ENCODE measurements at regions not wholly inside any gene's neighbourhood (a gene's known extent, or its start where the extent isn't known, plus 50 kb on each side); places are given as distances from the start of the nearest gene placed in this dataset.

DNA sequence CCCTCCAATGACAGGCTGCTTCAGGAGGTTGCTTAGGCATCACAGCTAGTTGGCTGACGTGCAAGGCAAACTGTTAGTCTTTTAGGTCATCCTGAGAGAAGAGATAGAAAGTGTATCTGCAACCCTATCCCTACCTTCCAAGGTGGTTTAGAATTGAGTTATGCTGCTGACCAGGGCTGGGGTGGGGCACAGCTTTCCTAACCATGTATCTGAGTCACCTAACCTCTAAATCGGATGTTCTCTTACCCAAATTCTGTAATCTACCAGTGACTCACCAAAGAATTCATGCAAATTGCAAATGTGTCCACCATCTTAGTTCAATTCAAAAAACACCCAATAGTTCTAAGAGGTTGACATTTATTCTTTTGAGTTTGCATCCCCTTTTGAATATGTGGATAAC, 107.2 kb upstream of the DYNLRB2 start:
- H3K27ac ChIP-seq, result no peak overlapping the region
- TF ChIP-seq, protein P1, sequence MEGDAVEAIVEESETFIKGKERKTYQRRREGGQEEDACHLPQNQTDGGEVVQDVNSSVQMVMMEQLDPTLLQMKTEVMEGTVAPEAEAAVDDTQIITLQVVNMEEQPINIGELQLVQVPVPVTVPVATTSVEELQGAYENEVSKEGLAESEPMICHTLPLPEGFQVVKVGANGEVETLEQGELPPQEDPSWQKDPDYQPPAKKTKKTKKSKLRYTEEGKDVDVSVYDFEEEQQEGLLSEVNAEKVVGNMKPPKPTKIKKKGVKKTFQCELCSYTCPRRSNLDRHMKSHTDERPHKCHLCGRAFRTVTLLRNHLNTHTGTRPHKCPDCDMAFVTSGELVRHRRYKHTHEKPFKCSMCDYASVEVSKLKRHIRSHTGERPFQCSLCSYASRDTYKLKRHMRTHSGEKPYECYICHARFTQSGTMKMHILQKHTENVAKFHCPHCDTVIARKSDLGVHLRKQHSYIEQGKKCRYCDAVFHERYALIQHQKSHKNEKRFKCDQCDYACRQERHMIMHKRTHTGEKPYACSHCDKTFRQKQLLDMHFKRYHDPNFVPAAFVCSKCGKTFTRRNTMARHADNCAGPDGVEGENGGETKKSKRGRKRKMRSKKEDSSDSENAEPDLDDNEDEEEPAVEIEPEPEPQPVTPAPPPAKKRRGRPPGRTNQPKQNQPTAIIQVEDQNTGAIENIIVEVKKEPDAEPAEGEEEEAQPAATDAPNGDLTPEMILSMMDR (conservative IDR thresholded peaks at IDR 0.05), result no peak

DNA sequence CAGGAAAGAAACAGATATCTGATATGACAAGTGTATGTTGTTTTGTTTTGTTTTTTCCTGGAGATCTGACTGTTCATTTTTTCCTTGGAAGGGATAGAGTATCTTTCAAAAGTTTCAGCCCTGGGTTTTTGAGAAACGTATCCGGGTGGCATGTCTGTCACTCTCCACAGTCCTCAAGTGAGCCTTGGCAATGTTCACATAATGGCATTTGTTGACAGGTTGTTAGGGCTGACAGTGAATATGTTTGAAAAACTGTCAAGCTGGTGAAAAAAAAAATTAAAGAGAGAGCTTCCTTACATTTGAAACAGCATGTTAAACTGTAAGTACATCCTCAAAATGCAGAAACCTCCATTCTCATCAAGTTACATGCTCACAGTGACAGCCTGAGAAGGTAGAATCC, 113.0 kb upstream of the DYNLRB2 start:
- H3K27ac ChIP-seq, result no peak overlapping the region
- TF ChIP-seq, protein P1 (conservative IDR thresholded peaks at IDR 0.05), result no peak

- no peak overlapping the region for H3K27ac ChIP-seq
- TF ChIP-seq, protein P1 (conservative IDR thresholded peaks at IDR 0.05), result no peak
Observed at GRCh38 chr16:80418517-80419355, 122.1 kb upstream of the DYNLRB2 start.

DNA sequence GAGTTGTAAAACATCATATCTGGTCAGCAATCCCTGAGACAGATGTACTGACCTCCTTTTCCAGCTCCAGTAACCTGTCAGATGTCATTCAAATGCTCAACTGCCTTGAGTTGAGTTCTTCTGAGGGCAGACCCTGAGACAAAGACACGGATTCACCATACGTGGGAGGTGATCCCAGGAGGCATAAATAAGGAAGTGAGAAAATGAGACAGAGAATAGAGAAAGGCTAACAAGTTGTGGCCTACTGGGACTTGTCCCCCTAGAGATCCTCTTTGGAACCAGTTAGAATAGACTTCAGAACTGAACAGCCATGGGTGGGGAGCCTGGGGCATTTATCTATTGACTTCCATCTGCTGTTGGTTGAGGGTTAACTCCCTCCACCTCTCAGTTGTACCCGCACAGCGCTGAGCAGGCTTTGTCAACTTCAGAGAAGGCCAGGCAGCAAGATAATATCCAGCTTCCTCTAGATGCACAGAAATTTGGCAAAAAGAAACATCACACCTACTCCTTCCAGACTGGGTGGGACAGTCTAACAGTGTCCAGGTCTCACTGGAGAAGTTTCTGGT, 123.0 kb upstream of the DYNLRB2 start:
- TF ChIP-seq, protein P1 (conservative IDR thresholded peaks at IDR 0.05), result no peak
- no peak overlapping the region for H3K27ac ChIP-seq

GRCh38 chr16:80408014-80408413, 132.8 kb upstream of the DYNLRB2 start:
- TF ChIP-seq, protein P1 (conservative IDR thresholded peaks at IDR 0.05), result no peak
- H3K27ac ChIP-seq, result no peak overlapping the region

- no peak overlapping the region for H3K27ac ChIP-seq
- TF ChIP-seq, protein P1 (conservative IDR thresholded peaks at IDR 0.05), result no peak
Observed at GRCh38 chr16:80407265-80407987, 133.4 kb upstream of the DYNLRB2 start.

DNA sequence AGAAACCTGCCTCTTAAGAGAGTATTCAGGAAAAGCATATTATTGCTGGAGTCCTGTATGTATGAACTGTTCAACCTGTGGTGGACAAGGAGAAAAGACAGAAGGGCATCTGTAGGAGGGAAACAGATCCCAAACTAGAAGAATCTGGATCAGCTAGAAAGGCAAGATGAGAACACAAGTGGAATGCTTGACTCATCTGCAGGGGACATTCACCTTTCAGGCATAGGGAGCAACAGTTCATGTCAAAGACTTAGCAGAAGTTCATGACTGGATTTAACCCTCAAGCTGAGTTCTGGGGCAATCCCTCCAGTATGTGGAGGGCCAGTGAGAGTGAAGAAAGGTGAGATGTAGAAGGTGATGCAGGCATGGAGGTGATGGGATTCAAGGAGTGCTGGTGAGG, 135.9 kb upstream of the DYNLRB2 start:
- TF ChIP-seq, protein P1 (conservative IDR thresholded peaks at IDR 0.05), result no peak

More for the DNA sequence above, 135.9 kb upstream of the DYNLRB2 start:
- no peak overlapping the region for H3K27ac ChIP-seq
